ENCODE measurements at regions not wholly inside any gene's neighbourhood (a gene's known extent, or its start where the extent isn't known, plus 50 kb on each side); places are given as distances from the start of the nearest gene placed in this dataset.

DNA sequence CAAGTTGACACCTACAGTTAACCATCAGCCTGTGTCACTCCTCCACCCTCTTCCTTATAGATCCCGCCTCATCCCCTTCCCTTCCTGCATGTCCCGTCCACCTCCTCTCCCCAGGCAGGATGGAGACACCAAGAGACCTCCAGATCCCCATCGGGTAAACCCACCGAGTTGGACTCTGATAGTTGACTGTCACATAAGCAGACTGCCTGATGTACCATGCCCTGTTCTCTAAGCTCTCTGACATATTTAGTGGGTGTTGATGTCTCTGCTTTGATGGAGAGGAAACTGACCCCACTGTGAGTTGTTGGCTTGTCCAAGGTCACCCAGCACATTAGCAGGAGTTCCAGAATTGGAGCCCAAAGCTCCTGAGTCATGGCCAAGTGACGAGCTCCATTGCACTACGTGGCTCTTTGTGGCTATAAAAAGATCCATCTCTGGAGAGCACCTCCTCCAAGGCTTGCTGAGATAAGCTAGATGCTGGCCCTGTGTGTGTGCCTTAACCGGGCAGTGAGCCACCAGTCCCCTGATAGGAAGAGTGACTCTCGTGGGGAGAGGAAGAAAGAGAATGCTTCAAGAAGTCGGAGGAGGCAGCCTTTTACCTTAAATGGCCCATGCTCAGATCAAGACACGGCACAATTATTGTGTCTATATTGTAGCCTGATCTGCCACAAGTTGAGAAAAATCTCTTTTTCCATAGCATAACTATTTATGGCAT is 236.0 kb upstream of the ECI2 start:
- H3K36me3 Mint-ChIP-seq: no peaks in the 10 kb centered on the region
- TF ChIP-seq, protein P1, sequence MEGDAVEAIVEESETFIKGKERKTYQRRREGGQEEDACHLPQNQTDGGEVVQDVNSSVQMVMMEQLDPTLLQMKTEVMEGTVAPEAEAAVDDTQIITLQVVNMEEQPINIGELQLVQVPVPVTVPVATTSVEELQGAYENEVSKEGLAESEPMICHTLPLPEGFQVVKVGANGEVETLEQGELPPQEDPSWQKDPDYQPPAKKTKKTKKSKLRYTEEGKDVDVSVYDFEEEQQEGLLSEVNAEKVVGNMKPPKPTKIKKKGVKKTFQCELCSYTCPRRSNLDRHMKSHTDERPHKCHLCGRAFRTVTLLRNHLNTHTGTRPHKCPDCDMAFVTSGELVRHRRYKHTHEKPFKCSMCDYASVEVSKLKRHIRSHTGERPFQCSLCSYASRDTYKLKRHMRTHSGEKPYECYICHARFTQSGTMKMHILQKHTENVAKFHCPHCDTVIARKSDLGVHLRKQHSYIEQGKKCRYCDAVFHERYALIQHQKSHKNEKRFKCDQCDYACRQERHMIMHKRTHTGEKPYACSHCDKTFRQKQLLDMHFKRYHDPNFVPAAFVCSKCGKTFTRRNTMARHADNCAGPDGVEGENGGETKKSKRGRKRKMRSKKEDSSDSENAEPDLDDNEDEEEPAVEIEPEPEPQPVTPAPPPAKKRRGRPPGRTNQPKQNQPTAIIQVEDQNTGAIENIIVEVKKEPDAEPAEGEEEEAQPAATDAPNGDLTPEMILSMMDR (conservative IDR thresholded peaks at IDR 0.05): no peak
- H3K9me3 Mint-ChIP-seq: no peaks in the 10 kb centered on the region
- no peak overlapping the region for H3K27ac Mint-ChIP-seq
- H3K4me1 Mint-ChIP-seq (ENCODE audit: unreplicated experiment): peaks cover 10% of the 10 kb centered on the region
- H3K27me3 Mint-ChIP-seq: peaks cover 6% of the 10 kb centered on the region
- no peak overlapping the region for H3K4me3 Mint-ChIP-seq
- DNase-seq (ENCODE audit: extremely low spot score, unreplicated experiment): peak; percentile 25

DNA sequence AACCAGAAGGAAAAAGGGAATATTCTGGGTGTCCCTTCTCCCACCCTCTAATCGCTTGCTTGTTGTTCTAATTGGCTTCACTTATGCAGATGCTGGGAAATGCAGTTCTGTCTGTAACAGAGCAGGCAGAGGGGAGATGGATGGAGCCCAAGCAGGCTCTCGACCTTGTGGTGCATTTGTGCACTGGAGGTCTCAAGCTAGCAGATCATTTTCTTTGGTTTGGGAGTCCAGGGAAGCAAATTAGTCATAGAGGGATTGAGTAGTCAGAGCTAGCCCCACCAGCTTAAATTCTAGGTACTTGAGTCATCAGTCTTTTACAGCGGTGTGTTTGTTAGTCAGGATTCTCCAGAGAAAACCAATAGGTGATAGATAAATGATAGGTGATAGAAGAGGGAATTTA is 234.7 kb upstream of the ECI2 start:
- DNase-seq (ENCODE audit: extremely low spot score, unreplicated experiment): no peak
- peaks cover 3% of the 10 kb centered on the region for H3K27me3 Mint-ChIP-seq
- no peak overlapping the region for H3K27ac Mint-ChIP-seq
- TF ChIP-seq, protein P1 (conservative IDR thresholded peaks at IDR 0.05): no peak
- no peaks in the 10 kb centered on the region for H3K36me3 Mint-ChIP-seq
- no peak overlapping the region for H3K4me3 Mint-ChIP-seq
- H3K9me3 Mint-ChIP-seq: no peaks in the 10 kb centered on the region
- H3K4me1 Mint-ChIP-seq (ENCODE audit: unreplicated experiment): peaks cover 15% of the 10 kb centered on the region

DNA sequence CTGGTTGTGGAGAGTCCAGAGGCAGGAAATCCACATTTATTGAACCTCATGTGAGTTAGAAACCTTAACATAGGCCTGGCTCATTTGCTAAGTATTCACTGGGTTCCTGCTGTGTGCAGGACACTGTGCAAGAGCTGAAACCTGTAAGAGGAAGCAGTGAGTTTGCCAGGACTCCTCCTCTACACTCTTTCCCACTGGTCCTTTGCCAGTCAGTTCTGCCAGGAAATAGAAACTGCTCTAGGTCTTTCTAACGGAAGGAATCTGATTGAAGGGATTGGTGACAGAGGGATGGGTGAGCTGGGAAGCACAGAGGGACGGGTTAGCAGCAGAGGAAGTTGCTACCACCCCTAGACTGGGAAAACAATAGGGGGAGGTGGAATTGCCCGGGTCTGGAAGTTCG is 234.2 kb upstream of the ECI2 start:
- no peaks in the 10 kb centered on the region for H3K9me3 Mint-ChIP-seq
- peaks cover 14% of the 10 kb centered on the region for H3K4me1 Mint-ChIP-seq (ENCODE audit: unreplicated experiment)
- TF ChIP-seq, protein P1 (conservative IDR thresholded peaks at IDR 0.05): no peak
- H3K36me3 Mint-ChIP-seq: no peaks in the 10 kb centered on the region
- H3K27me3 Mint-ChIP-seq: peaks cover 3% of the 10 kb centered on the region
- DNase-seq (ENCODE audit: extremely low spot score, unreplicated experiment): no peak
- no peak overlapping the region for H3K27ac Mint-ChIP-seq
- H3K4me3 Mint-ChIP-seq: no peak overlapping the region

DNA sequence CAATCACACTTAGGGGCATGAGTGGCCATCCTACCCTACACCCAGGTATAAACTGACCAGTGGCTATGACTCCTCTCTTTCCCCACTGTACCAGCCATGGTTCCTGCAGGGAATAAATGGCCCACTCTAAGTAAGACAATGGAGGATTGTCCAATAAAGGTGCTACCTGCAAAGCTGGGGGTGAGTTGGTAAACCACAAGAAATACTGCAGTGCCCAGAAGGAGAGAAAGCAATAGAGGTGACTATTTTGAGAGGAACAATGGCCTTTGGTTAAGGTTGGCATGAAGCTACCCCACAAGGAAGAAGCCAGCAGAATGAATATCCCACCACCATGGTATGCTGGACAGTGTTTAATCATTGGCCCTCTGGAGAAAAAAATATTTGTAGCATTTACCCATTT is 233.3 kb upstream of the ECI2 start:
- DNase-seq (ENCODE audit: extremely low spot score, unreplicated experiment): no peak
- TF ChIP-seq, protein P1 (conservative IDR thresholded peaks at IDR 0.05): no peak
- Mint-ChIP-seq H3K4me3 (no peak overlapping the region), H3K27me3 (no peaks in the 10 kb centered on the region), H3K4me1 (ENCODE audit: unreplicated experiment) (peaks cover 11% of the 10 kb centered on the region), H3K9me3 (no peaks in the 10 kb centered on the region), H3K36me3 (no peaks in the 10 kb centered on the region), H3K27ac (no peak overlapping the region)

DNA sequence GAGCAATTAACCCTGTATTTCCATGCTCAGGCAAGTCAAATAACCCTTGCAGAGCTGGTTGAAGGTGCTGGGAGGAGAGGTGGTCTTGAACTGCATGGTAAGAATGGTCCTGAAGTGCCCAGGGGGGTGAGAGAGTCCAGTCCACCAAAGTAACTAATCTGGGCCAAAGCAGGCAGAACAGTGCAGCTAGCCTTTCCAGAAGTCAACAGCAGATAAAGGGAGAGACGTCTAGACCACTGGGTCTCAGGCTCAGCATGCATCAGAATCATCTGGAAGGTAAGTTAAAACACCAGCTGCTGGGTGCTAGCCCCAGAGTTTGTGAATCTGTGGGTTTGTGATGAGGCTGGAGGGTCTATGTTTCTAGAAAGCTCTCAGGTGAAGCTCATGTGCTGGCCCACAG is 232.3 kb upstream of the ECI2 start:
- H3K27ac Mint-ChIP-seq: no peak overlapping the region
- TF ChIP-seq, protein P1 (conservative IDR thresholded peaks at IDR 0.05): no peak
- H3K36me3 Mint-ChIP-seq: no peaks in the 10 kb centered on the region
- no peaks in the 10 kb centered on the region for H3K27me3 Mint-ChIP-seq
- DNase-seq (ENCODE audit: extremely low spot score, unreplicated experiment): no peak
- no peaks in the 10 kb centered on the region for H3K9me3 Mint-ChIP-seq
- no peak overlapping the region for H3K4me3 Mint-ChIP-seq
- H3K4me1 Mint-ChIP-seq (ENCODE audit: unreplicated experiment): peaks cover 11% of the 10 kb centered on the region

Measured in type B pancreatic cell (in vitro differentiated cells).